WTC11 (cell line): ENCODE measurements at regions not wholly inside any gene's neighbourhood (a gene's known extent, or its start where the extent isn't known, plus 50 kb on each side); places are given as distances from the start of the nearest gene placed in this dataset.

ENCODE experiments used
- CTCF ChIP-seq: fragments of 200-600 bp; IDR thresholded peaks from 2 replicates; pipeline ENCODE4 v1.8.0; 2022; ENCODE audit warnings: antibody characterized with exemption
- PREB ChIP-seq: sonication (generic); formaldehyde crosslinking; IDR thresholded peaks from 2 replicates; pipeline ENCODE4 v1.8.1; 2022; ENCODE audit warnings: mild to moderate bottlenecking, missing genetic modification reagents, moderate library complexity, borderline replicate concordance

- TF ChIP-seq CTCF = no peak
- TF ChIP-seq PREB (CRISPR knock-in tag) = no peak
These were observed 101.6 kb downstream of the CPN2 start for GRCh38 chr3:194249323-194250097.
